CD14-positive monocyte (primary cell): ENCODE measurements at regions not wholly inside any gene's neighbourhood (a gene's known extent, or its start where the extent isn't known, plus 50 kb on each side); places are given as distances from the start of the nearest gene placed in this dataset.

ENCODE experiments used
- DNase-seq, 3 donors: peaks; one replicate each; pipeline ENCODE4 v3.0.0-alpha.2; 2011 to 2022
- H2AFZ ChIP-seq: 2 replicates; pipeline ENCODE4 v1.6.0; 2012; ENCODE audit warnings: mild to moderate bottlenecking, low read depth, low read length, inconsistent platforms; ENCODE audit not compliant: insufficient read depth, poor library complexity, severe bottlenecking
- H3K27ac ChIP-seq, 2 donors: 1 replicate in 1 of 2; 2 replicates in 1 of 2; pipeline ENCODE4 v1.5.1; 2012 to 2013; ENCODE audit warnings: low read length in 2 of 2, control low read depth in 1 of 2, inconsistent platforms in 1 of 2, low read depth in 1 of 2, mild to moderate bottlenecking in 1 of 2
- H3K27me3 ChIP-seq, 2 donors: one replicate each; pipeline versions ENCODE4 v1.6.0 to v1.6.1; 2011 to 2013; ENCODE audit warnings: low read length in 2 of 2; ENCODE audit not compliant: control insufficient read depth in 2 of 2, insufficient read depth in 2 of 2
- H3K36me3 ChIP-seq, 2 donors: replicated peaks in 1 of 2; 1 replicate in 1 of 2; 2 replicates in 1 of 2; pipeline versions ENCODE4 v1.5.1 to v1.6.1; 2012 to 2013; ENCODE audit warnings: low read length in 2 of 2, control low read depth in 1 of 2, inconsistent platforms in 1 of 2, mild to moderate bottlenecking in 1 of 2; ENCODE audit not compliant: insufficient read depth in 2 of 2, control insufficient read depth in 1 of 2
- H3K4me1 ChIP-seq, 2 donors: 1 replicate in 1 of 2; 2 replicates in 1 of 2; pipeline versions ENCODE4 v1.5.1 to v1.6.1; 2012 to 2013; ENCODE audit warnings: low read length in 2 of 2, control low read depth in 1 of 2, inconsistent platforms in 1 of 2, mild to moderate bottlenecking in 1 of 2, moderate library complexity in 1 of 2; ENCODE audit not compliant: insufficient read depth in 2 of 2, control insufficient read depth in 1 of 2
- H3K4me2 ChIP-seq: replicated peaks from 2 replicates; pipeline ENCODE3; 2012; ENCODE audit warnings: low read length, moderate library complexity, mild to moderate bottlenecking; ENCODE audit not compliant: poor library complexity, severe bottlenecking; ENCODE audit errors: extremely low read depth
- H3K4me3 ChIP-seq, 3 experiments: fragments of 200-600 bp in 1 of 3; sonication (generic) in 1 of 3; replicated peaks in 1 of 3; 1 replicate in 2 of 3; 2 replicates in 1 of 3; pipeline ENCODE4 v1.5.1; 2011 to 2013; ENCODE audit warnings: low read length in 3 of 3, mild to moderate bottlenecking in 3 of 3, control low read depth in 2 of 3, low read depth in 2 of 3, inconsistent platforms in 1 of 3, moderate library complexity in 1 of 3
- H3K79me2 ChIP-seq: 2 replicates; pipeline ENCODE4 v1.6.0; 2012; ENCODE audit warnings: mild to moderate bottlenecking, control low read depth, inconsistent platforms, low read length, moderate library complexity; ENCODE audit not compliant: insufficient read depth
- H3K9ac ChIP-seq: 2 replicates; pipeline ENCODE4 v1.6.0; 2017; ENCODE audit warnings: low read length, mild to moderate bottlenecking; ENCODE audit not compliant: insufficient read depth, poor library complexity, severe bottlenecking
- H3K9me3 ChIP-seq, 2 donors: replicated peaks in 1 of 2; 1 replicate in 1 of 2; 2 replicates in 1 of 2; pipeline versions ENCODE4 v1.5.1 to v1.6.1; 2012 to 2013; ENCODE audit warnings: low read length in 2 of 2, control low read depth in 1 of 2; ENCODE audit not compliant: control insufficient read depth in 1 of 2, insufficient read depth in 1 of 2
- H4K20me1 ChIP-seq: 2 replicates; pipeline ENCODE4 v1.6.0; 2012; ENCODE audit warnings: mild to moderate bottlenecking, low read length, control low read depth, moderate library complexity; ENCODE audit not compliant: insufficient read depth
- H3K27ac Mint-ChIP-seq, 7 donors: one replicate each; pipeline ENCODE4 v1.8.0; 2020; ENCODE audit warnings: mild to moderate bottlenecking in 7 of 7, mixed read lengths in 7 of 7, moderate library complexity in 6 of 7, inconsistent platforms in 2 of 7
- H3K27me3 Mint-ChIP-seq, 3 donors: one replicate each; pipeline ENCODE4 v1.8.0; 2021 to 2022; ENCODE audit warnings: low read depth in 3 of 3, mild to moderate bottlenecking in 3 of 3, mixed read lengths in 3 of 3, moderate library complexity in 3 of 3, inconsistent platforms in 1 of 3
- H3K36me3 Mint-ChIP-seq, 2 donors: one replicate each; pipeline ENCODE4 v1.8.0; 2020; ENCODE audit warnings: mixed read lengths in 2 of 2, inconsistent platforms in 1 of 2, mild to moderate bottlenecking in 1 of 2
- H3K4me1 Mint-ChIP-seq: one replicate; pipeline ENCODE4 v1.8.0; 2020; ENCODE audit warnings: mild to moderate bottlenecking, mixed read lengths
- H3K4me3 Mint-ChIP-seq, 2 donors: one replicate each; pipeline ENCODE4 v1.8.0; 2020; ENCODE audit warnings: mild to moderate bottlenecking in 2 of 2, mixed read lengths in 2 of 2, moderate library complexity in 1 of 2
- H3K9me3 Mint-ChIP-seq, 7 donors: one replicate each; pipeline ENCODE4 v1.8.0; 2020 to 2022; ENCODE audit warnings: mixed read lengths in 7 of 7, mild to moderate bottlenecking in 6 of 7, moderate library complexity in 6 of 7, inconsistent platforms in 2 of 7
- CTCF ChIP-seq: fragments of 200-600 bp; IDR thresholded peaks from one replicate; pipeline ENCODE4 v1.8.0; 2022; ENCODE audit warnings: antibody characterized with exemption, mild to moderate bottlenecking
- WGBS: methylation state at CpG from one replicate; pipeline ENCODE4 v1.1.5; 2013; ENCODE audit warnings: missing lambda C conversion rate; ENCODE audit not compliant: insufficient coverage; 5-methylcytosine and 5-hydroxymethylcytosine counted together
- intact Hi-C, 2 donors: fragments of 100-400 bp; cut with micrococcal nuclease; formaldehyde crosslinking; loops; one replicate each; pipeline versions ENCODE4 v1.15.0 to v1.15.1; 2023

- Histone ChIP-seq H3K4me1 (peaks cover 11 to 12% of the 10 kb centered on the region in 2 donors), H3K79me2 (no peaks in the 10 kb centered on the region), H3K4me3 (no peak overlapping the region), H3K36me3 (no peaks in the 10 kb centered on the region), H3K9me3 (no peaks in the 10 kb centered on the region), H2AFZ (no peak overlapping the region), H3K9ac (no peak overlapping the region), H3K27ac (no peak overlapping the region), H3K27me3 (no peaks in the 10 kb centered on the region), H4K20me1 (no peaks in the 10 kb centered on the region), H3K4me2 (no peak overlapping the region)
- intact Hi-C loops = no loop called here
- H3K4me3 Mint-ChIP-seq = no peak overlapping the region
- no peaks in the 10 kb centered on the region for H3K36me3 Mint-ChIP-seq
- H3K4me1 Mint-ChIP-seq = peaks cover 10% of the 10 kb centered on the region
- no peak for TF ChIP-seq CTCF
- WGBS = 0% methylated on average over 1 of the region's 2 CpGs
- no peak overlapping the region for H3K27ac Mint-ChIP-seq
- H3K9me3 Mint-ChIP-seq = no peaks in the 10 kb centered on the region
- peaks cover 0 to 5% (median 1%) of the 10 kb centered on the region in 3 donors for H3K27me3 Mint-ChIP-seq
- DNase-seq = no peak
Measured at GRCh38 chr6:137353346-137353745, 134.2 kb upstream of the IFNGR1 start.

DNA sequence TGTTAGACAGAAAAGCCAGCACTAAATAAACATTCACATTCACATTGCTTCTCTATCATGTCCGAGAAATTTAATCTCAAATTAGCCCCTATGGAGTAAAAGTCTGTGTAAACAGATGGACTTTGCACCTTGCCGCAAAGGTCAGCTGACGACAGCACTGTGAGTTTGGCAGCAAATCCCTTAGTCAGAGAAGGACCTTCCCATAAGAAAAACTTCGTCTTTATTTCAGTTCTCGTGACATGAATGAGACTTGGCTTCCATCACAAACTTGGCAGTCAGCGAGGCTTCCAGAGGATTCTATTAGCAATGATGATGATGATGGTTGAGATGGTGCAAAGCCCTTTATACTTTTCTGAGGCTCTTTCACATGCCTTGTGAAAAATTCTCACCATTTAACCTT, 133.7 kb upstream of the IFNGR1 start:
- no peak for DNase-seq
- Mint-ChIP-seq H3K27ac (peak overlapping the region in 1 of 7 donors; percentile 25), H3K4me3 (no peak overlapping the region), H3K27me3 (peaks cover 0 to 5% (median 1%) of the 10 kb centered on the region in 3 donors), H3K36me3 (no peaks in the 10 kb centered on the region), H3K4me1 (peaks cover 10% of the 10 kb centered on the region), H3K9me3 (no peaks in the 10 kb centered on the region)
- intact Hi-C loops = no loop called here
- WGBS = 100% methylated on average over 2 of the region's 6 CpGs
- no peak overlapping the region for H3K9ac ChIP-seq
- no peak overlapping the region for H2AFZ ChIP-seq
- H3K9me3 ChIP-seq = no peaks in the 10 kb centered on the region
- no peaks in the 10 kb centered on the region for H3K79me2 ChIP-seq
- no peaks in the 10 kb centered on the region for H3K27me3 ChIP-seq
- H3K4me3 ChIP-seq = no peak overlapping the region
- H3K36me3 ChIP-seq = no peaks in the 10 kb centered on the region
- TF ChIP-seq CTCF = no peak
- peaks cover 11 to 12% of the 10 kb centered on the region in 2 donors for H3K4me1 ChIP-seq
- no peak overlapping the region for H3K4me2 ChIP-seq
- no peaks in the 10 kb centered on the region for H4K20me1 ChIP-seq
- H3K27ac ChIP-seq = no peak overlapping the region
